ENCODE measurements at regions not wholly inside any gene's neighbourhood (a gene's known extent, or its start where the extent isn't known, plus 50 kb on each side); places are given as distances from the start of the nearest gene placed in this dataset.

DNA sequence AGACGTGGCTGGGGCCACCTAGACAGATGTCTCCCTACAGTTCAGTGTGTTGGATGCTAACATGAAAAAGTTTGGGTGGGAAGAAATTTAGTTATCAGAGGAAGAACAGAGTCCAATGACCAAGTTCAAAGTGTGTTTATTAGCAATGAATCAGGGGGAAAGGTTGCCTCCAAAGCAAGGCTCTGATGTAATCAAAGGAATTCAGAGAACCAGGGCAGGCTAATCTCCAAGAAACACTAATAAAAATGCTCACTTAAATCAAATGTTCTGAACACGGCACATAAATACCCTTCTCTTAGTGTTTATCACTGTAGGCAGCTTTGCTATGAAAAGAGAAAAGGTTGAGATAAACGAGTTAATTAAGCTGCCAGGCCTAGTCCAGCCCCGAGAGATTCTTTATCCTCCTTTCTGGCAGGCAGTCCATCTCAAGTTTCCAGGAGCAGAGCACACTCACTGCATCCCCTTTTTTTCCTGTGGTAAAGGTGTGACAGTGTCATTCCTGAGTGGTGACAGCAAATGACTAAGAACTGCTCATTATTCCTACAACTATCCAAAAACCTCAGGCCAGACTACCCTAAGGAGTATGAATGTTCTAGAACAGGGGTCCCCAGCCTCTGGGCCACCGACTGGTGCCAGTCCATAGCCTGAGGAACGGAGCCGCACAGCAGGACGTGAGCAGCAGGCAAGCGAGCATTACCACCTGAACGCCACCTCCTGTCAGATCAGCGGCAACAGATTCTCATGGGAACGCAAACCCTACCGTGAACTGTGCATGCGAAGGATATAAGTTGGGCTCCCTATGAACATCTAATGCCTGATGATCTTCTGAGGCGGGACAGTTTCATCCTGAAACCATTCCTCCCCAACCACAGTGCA, 66.9 kb upstream of the FHIP2A start:
- no peak overlapping the region for H3K27ac Mint-ChIP-seq

DNA sequence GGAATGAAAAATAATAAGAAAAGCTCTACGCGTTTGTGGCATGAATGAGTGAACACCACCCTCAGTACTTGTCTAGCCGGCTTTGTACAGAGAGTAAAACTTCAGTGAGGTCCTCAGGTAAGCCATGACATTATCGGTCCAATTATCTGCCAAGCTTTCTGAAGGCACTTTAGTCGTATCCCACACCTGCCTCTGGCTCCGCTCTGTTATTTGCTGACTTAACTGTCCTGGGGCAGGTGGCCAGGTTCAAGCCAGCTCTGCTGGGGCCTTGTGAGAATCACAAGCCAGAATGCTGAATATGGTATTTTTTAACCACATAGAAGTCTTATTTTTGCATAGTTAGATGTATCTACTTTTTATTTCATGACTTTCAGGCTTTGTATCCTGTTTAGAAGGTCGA, 66.0 kb upstream of the FHIP2A start:
- peaks cover 5% of the 10 kb centered on the region for H3K27me3 Mint-ChIP-seq
- no peak overlapping the region for H3K4me3 Mint-ChIP-seq
- no peak for DNase-seq
- POLR2A ChIA-PET, result interaction anchor here (0.5 kb wide), 1 partner anchor 50 kb away, joined by 5 read pairs; no protein-coding TSS in a partner anchor
- H3K4me1 Mint-ChIP-seq, result no peaks in the 10 kb centered on the region
- no peak for ATAC-seq (ENCODE audit: low read depth)
- H3K27ac Mint-ChIP-seq, result no peak overlapping the region
- H3K36me3 Mint-ChIP-seq (ENCODE audit: low read depth), result no peaks in the 10 kb centered on the region
- no peaks in the 10 kb centered on the region for H3K9me3 Mint-ChIP-seq
- CTCF ChIA-PET, result no interaction called here
- TF ChIP-seq, protein P1, sequence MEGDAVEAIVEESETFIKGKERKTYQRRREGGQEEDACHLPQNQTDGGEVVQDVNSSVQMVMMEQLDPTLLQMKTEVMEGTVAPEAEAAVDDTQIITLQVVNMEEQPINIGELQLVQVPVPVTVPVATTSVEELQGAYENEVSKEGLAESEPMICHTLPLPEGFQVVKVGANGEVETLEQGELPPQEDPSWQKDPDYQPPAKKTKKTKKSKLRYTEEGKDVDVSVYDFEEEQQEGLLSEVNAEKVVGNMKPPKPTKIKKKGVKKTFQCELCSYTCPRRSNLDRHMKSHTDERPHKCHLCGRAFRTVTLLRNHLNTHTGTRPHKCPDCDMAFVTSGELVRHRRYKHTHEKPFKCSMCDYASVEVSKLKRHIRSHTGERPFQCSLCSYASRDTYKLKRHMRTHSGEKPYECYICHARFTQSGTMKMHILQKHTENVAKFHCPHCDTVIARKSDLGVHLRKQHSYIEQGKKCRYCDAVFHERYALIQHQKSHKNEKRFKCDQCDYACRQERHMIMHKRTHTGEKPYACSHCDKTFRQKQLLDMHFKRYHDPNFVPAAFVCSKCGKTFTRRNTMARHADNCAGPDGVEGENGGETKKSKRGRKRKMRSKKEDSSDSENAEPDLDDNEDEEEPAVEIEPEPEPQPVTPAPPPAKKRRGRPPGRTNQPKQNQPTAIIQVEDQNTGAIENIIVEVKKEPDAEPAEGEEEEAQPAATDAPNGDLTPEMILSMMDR (IDR thresholded peaks at IDR 0.05), result no peak
- intact Hi-C loops (cut with micrococcal nuclease), result no loop called here

More for the DNA sequence above, 66.9 kb upstream of the FHIP2A start:
- TF ChIP-seq, protein P1 (IDR thresholded peaks at IDR 0.05), result no peak
- no peaks in the 10 kb centered on the region for H3K36me3 Mint-ChIP-seq (ENCODE audit: low read depth)
- H3K4me1 Mint-ChIP-seq, result no peaks in the 10 kb centered on the region
- no peak overlapping the region for H3K4me3 Mint-ChIP-seq
- no peak for ATAC-seq (ENCODE audit: low read depth)
- intact Hi-C loops (cut with micrococcal nuclease), result no loop called here
- H3K27me3 Mint-ChIP-seq, result peaks cover 6% of the 10 kb centered on the region
- DNase-seq, result no peak
- CTCF ChIA-PET, result no interaction called here
- POLR2A ChIA-PET, result no interaction called here
- no peaks in the 10 kb centered on the region for H3K9me3 Mint-ChIP-seq

DNA sequence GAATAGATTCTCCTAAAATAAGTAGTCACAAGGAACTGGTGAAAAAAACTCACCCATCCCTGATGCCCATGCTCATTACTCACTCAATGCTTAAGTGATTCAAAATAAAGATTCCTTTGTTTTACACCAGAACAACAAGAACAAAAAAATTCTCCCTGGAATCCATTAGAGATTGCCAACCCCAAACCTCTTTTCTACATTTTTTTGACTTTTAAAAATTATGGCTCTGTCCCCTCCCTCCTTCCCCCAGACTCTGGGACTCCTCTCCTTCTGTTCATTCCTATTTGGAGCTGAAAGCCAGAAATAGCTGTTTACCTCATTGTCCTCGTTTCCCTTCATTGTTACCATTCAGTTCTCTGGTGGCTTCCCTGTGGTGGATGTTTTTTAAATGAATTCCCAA, 63.2 kb upstream of the FHIP2A start:
- H3K9me3 Mint-ChIP-seq, result no peaks in the 10 kb centered on the region
- peaks cover 6% of the 10 kb centered on the region for H3K27me3 Mint-ChIP-seq
- intact Hi-C loops (cut with micrococcal nuclease), result no loop called here
- ATAC-seq (ENCODE audit: low read depth) (no peak), DNase-seq (no peak)
- ChIA-PET CTCF (no interaction called here), POLR2A (no interaction called here)
- H3K4me3 Mint-ChIP-seq, result no peak overlapping the region
- H3K4me1 Mint-ChIP-seq, result no peaks in the 10 kb centered on the region
- TF ChIP-seq, protein P1 (IDR thresholded peaks at IDR 0.05), result no peak
- H3K36me3 Mint-ChIP-seq (ENCODE audit: low read depth), result no peaks in the 10 kb centered on the region
- no peak overlapping the region for H3K27ac Mint-ChIP-seq

DNA sequence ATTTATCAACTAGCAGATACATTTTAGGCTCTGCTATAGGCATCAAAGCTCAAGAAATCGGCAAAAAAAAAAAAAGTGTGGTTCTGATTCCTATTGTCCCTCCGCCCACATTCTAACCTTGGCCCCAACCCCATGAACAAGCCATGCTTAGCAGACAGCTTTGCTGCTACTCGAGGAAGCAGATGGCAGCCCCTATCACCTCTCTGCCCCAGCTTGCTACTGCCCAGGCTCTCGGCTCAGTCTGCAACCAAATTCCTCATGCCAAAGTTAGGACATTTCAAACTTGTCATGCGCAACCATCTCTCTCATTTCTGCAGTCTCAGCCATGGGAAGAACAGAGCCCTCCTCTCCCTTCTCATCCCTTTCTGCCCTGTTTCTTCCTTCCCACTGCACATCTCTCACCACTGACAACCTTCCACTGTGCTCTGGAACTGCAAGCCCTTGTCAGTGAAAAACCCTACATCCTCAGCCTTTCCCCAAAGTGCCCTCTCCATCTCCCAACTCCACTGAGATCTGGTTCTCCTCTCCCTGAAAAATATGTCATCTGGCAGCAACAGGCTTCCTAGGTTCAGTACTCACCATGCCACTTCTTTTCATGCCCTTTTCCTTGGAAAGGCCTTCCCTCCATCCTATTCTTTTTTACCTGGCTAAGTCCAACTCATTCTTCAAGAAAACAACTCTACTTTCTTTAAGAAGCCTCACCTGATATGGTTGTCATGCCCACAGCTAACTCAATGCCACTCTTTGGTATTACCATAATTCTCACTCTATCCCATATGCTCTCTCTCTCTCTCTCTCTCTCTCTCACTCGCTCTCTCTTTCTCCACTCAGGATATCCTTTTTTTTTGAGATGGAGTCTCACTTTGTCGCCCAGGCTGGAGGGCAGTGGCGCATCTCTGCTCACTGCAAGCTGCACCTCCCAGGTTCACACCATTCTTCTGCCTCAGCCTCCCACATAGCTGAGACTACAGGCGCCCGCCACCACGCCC, 60.1 kb upstream of the FHIP2A start:
- no peaks in the 10 kb centered on the region for H3K9me3 Mint-ChIP-seq
- ChIA-PET CTCF (no interaction called here), POLR2A (no interaction called here)
- H3K27ac Mint-ChIP-seq, result no peak overlapping the region
- H3K4me3 Mint-ChIP-seq, result no peak overlapping the region
- H3K4me1 Mint-ChIP-seq, result no peaks in the 10 kb centered on the region
- DNase-seq (no peak), ATAC-seq (ENCODE audit: low read depth) (no peak)
- intact Hi-C loops (cut with micrococcal nuclease), result no loop called here
- H3K36me3 Mint-ChIP-seq (ENCODE audit: low read depth), result no peaks in the 10 kb centered on the region
- peaks cover 18% of the 10 kb centered on the region for H3K27me3 Mint-ChIP-seq
- TF ChIP-seq, protein P1 (IDR thresholded peaks at IDR 0.05), result no peak

DNA sequence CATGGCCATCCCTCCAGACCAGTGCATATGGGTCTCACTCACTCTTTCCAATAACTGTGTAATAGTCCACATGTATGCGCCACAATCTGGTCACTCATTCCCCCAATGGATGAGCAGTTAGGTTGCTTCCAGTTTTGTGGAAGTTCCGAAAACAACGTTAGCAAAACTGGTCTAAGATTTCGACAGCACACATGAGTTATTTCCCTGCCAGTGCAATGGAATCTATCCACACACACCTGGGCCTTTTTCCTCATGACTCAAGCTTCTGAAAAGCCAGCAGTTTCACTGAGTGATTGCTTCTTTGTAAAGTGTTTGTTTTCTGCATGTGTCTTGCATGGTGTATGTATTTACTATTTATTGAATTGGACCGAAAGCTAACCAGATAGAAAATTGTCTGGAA, 58.8 kb upstream of the FHIP2A start:
- ChIA-PET POLR2A (no interaction called here), CTCF (no interaction called here)
- Mint-ChIP-seq H3K9me3 (no peaks in the 10 kb centered on the region), H3K4me3 (no peak overlapping the region), H3K27ac (no peak overlapping the region), H3K27me3 (peaks cover 25% of the 10 kb centered on the region), H3K36me3 (ENCODE audit: low read depth) (no peaks in the 10 kb centered on the region), H3K4me1 (peaks cover 7% of the 10 kb centered on the region)
- no peak for ATAC-seq (ENCODE audit: low read depth)
- TF ChIP-seq, protein P1 (IDR thresholded peaks at IDR 0.05), result no peak
- DNase-seq, result no peak
- intact Hi-C loops (cut with micrococcal nuclease), result no loop called here

Measured in activated B cell treated with CpG ODN at 0.5 μM for 24 hours (primary cell).